ENCODE measurements at regions not wholly inside any gene's neighbourhood (a gene's known extent, or its start where the extent isn't known, plus 50 kb on each side); places are given as distances from the start of the nearest gene placed in this dataset.
"Not testable (repeated sequence)": the region's sequence is repeated elsewhere in the genome, so short reads cannot be mapped to it uniquely, and the experiment has no call there.

DNA sequence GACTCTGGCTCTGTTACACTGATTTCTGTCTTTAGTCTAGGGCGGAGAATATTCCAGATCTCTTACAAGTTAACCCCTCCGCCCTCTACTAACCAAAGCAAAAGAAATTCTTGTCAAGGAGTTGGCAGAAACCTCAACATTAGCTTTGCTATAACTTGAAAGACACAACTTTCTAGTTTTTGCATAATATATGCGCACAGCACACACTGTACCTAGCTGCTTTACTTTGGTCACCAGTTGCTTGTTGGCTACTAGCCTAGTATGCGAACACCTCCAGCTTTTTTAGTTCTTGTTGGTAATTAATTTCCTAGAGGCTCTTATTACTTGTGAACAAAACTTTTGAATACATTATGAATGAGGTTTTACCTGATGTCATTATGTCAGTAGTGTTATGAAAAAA is 348.8 kb upstream of the C2CD4B start:
- DNase-seq, result no peak

DNA sequence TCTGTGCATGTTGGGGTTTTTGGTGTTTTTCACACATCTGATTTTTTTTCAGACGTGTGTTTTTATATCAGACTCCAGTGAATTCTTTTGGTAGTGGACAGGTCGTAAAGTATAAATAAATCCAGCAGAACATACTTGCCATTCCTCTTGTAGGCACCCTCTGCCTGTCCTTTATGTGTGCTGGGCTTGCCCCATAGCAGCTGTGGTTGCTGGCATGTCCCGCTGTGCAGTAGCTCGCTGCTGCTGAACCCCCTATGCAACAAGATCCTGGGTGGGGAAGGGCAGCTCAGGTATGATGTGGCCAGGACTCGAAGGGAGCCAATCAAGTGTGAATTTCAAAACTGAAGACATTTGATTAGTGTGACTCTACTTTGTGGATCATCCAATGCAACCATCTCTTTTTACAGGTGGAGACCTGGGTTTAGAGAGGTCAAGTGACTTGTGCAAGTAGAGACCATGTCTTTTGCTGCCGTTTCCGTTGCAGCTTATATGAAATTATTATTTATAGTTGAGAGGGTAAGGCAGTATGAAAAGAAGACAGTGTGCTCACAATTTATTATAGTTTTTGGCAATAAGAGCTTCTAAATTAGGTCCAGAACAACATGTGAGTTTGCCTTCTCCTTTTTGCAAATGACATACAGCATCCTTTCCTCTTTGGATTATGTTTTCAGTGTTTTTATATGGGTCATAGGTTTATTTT is 350.8 kb upstream of the C2CD4B start:
- no peak for DNase-seq

DNA sequence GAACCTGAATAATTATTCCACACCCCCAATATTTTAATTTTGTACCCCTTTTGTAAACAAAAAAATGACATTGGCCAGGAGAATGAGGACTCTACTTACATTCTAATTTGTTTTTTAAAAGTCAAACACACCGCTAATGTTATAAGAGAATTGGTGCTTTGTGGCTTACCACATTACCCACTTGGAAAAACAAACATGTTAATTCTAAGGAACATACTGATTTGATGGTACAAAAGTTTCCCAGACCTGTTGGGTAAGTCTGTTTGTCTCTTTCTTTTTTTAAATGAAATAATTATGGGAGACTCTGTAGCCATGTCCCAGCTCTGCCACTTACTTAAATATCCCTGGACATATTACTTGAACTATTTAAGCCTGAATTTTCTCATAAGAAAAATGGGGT is 352.5 kb upstream of the C2CD4B start:
- no peak for DNase-seq

DNA sequence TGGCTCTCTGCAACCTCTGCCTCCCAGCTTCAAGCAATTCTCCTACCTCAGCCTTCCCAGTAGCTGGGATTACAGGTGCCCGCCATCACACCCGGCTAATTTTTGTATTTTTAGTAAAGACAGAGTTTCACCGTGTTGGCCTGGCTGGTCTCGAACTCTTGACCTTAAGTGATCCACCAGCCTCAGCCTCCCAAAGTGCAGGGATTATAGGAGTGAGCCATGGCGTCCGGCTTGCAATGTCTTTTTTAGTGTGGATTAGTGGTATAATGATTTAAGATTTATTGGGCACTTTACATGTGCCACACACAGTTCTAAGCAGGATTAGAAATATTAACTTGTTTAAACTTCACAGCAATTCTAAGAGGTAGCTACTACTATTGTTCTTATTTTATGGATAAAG is 353.6 kb upstream of the C2CD4B start:
- DNase-seq, result not testable (repeated sequence)

DNA sequence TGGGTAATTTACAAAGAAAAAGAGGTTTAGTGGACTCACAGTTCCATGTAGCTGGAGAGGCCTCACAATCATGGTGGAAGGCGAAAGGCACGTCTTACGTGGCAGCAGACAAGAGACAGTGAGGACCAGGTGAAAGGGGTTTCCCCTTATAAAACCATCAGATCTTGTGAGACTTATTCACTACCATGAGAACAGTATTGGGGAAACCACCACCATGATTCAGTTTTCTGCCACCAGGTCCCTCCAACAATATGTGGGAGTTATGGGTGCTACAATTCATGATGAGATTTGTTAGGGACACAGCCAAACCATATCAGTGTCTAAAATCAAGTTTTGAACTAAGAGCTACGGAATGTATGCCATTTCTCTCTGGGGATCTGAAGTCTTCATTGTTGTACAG is 354.8 kb upstream of the C2CD4B start:
- no peak for DNase-seq

DNA sequence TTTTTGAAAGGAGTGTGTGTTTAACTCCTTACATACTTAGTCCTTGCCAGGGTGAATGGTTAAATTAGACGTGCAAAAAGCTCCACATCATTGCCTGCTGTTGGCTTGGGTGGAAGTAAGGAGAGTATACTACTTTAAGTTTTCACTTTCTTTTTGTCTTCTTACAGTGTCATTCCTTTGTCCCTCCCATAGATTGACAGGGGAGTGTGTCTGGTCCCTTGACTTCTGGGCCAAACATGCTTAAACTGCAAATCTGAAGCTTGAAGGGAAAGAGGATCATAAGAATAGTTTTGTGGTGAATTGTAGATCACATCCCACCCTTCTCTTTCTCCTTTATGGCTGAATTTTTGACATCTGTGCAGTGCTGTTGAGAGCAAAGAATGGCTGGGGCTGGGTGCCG is 355.8 kb upstream of the C2CD4B start:
- no peak for DNase-seq

DNA sequence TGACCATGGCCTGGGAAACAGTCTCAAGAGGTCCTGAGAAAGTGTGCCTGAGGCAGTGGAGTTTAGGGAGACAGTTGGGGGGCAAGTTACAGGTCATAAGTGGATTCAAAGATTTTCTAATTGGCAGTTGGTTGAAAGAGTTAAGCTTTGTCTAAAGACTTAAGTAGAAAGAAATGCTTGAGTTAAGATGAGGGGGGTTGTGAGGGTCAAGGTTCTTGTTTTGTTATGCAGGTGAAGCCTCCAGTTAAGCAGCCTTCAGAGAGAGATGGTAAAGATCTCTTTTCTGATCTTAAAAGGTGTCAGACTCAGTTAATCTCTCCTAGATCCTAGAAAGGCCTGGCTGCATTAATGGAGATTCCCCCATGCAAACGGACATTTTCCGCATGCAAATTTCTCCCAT is 356.3 kb upstream of the C2CD4B start:
- DNase-seq, result no peak

DNA sequence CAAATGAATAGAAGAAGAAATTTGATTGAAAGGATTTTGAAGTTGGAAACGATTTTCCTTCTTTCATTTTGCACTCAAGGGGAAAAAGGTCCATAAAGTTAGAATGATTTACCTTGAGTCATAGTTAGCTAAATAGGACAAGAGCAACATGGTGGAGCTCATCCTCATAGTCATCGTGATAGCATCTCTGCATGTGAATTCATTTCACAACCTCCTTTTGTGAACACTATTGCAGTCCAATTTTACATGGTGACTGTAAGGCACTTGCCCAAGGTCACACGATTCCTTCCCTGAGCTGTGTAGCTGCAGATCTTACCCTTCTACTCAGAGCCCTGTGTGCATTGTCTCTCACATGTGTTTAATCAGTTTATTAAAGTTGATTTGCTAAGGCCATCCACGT is 359.8 kb upstream of the C2CD4B start:
- no peak for DNase-seq

DNA sequence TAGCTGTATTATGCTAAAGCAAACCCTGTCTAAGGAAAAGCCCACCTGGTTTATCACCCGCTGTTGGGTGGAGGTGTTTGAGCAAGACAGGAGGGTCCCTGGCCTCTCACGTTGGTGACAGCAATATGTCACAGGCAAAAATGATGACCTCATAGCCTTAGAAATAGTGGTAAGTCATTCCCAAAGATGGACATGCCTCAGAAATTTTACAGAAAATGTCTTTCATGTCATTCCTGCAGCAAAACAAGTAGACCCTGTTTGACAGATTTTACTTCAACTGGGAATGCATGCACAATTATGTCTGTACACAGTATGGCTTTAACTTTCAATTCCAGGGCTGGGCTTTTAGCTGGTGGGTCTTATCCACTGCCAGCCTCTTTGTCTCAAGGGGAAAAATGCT is 362.3 kb upstream of the C2CD4B start:
- DNase-seq, result no peak

DNA sequence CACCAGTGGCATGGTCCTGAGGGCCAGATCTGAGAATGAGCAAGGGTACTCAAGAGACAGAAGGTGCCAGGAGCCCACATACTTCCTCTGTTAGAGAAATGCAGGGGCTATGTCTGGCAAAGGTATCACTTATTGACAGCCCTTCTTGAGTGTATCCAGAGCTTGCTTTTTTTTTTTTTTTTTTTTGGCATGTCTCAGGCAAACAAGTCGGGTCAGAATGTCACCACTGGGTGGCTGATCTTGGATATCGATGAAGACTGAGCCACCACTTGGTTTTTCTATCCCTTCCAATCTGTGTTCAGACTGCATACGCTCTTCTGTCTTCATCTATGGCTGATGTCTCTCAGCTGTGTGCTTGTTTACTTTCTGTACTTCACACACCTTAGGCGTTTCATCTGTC is 363.4 kb upstream of the C2CD4B start:
- DNase-seq, result no peak

DNA sequence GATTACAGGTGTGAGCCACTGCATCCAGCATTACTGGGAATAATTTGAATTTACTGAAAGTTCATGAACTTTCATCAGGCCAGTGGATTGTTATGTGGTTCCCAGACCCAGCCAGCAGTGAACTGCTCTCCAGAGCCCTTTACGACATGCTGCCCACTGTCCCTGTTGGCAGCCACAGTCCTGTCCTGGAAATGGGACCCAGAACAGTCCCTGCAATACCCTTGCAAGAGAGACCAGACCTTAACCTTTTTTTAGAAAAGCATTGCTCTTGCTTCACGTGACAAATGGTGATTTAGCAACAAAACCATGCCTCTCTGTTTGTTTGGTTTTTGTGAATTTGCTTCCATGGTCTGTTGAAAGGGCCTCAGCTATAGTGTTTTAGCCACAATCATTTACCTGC is 367.3 kb upstream of the C2CD4B start:
- no peak for DNase-seq

DNA sequence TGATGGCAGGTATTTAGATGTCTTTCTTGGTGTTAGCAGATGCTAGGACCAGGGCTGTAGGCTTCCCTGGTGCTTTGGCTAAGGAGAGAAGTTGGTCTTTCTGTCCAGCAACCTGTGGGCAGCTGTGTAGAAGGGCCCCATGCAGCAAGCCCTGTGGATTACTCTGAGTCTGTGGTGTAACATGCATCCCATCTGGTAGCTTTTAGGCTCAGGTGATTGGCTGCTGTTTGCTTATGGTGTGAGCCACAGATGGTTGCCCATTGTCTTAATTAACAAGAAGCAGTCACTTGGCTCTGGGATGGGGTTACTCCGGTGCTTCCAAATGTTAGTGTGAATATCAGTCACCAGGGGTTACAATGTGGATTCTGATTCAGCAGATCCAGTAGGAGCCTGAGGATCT is 368.6 kb upstream of the C2CD4B start:
- DNase-seq, result no peak

DNA sequence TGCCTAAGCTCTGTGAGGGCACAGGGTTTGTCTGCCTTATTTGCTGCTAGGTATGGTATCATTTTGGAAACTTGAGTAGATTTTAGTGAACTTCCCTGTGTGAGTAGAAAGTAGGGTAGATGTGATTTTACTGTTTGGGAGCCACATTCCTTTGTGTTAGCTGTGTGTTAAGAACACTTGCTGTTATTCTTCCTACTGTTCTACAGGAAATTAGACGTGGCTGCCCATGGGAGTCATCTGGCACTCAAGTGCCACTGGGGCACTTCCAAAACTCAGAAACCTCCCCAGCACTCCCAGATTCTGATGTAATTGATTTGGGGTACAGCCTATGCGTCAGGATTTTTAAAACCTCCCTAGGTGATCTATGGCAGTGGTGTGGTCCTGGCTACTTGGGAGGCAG is 369.9 kb upstream of the C2CD4B start:
- no peak for DNase-seq

DNA sequence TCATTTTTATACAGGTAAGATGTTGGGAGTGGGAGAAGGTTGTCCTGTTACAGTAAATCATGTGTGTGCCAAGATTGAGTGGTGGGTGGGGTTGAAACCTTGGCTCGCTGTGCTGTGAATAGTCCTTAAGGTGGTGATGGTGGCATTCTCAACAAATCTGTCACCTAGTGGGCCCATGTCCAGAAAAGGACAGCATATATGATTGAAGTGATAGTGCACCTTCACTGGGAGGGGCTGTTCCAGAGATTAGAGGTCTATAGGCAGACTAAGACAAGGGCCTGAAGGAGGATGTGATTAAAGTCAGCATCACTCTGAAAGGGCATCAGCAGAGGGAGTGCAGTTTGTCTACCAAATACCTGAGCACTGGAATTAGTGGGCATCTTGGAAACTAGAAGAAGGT is 374.2 kb upstream of the C2CD4B start:
- DNase-seq, result no peak

DNA sequence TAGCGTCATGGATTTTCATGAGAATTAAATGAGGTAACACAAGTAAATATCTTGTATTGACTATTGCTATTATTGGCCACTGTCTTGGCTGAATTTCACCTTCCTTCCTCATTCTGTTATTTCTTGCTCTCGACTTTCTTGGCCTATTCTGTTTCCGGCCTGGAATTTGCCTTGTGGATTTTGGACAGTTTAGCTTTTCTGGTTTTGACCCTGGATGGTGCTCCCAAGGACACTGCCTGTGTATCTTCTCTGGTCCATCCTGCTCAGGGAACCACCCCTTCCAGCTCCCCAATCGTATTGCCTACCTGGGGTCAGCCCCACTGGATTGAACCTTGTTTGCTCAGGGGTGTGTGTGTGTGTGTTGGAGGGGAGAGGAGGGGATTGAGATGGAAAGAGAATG is 376.2 kb upstream of the C2CD4B start:
- DNase-seq, result no peak

DNA sequence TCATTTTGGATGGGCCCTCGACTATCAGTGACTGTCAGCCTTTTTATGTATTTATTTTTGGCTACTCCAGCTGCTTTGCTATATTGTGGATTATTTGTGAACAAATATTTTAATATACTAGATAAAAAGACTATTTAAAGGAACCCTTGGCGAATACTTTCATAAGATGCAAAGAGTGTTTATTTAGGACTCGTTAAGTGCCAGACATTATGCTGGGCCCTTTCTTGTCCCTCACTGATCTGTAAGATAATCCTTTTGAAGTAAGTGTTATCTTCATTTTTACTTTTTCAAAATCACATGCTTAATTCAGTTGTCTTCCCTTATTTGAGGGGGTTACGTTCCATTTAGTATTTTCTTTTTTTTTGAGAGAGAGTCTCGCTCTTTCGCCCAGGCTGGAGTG is 376.8 kb upstream of the C2CD4B start:
- DNase-seq, result no peak

DNA sequence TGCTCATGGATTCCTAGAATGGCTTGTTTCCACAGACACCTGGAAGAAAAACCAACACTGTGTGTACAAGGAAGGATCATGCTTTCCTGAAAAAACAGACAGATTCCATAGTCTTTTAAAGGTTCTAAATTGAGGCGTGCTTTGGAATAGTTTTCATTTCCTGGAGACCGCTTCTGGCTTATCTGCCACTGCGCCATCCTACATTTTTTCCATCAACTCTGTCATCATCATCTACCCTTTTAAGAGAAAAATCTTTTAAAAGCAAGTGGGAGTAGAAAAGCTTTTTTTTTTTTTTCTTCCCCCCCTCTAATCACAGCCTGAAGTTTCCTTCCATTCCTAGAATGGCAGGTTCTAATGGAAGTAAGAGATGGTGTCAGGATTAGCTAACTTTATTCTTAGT is 379.4 kb upstream of the C2CD4B start:
- no peak for DNase-seq

DNA sequence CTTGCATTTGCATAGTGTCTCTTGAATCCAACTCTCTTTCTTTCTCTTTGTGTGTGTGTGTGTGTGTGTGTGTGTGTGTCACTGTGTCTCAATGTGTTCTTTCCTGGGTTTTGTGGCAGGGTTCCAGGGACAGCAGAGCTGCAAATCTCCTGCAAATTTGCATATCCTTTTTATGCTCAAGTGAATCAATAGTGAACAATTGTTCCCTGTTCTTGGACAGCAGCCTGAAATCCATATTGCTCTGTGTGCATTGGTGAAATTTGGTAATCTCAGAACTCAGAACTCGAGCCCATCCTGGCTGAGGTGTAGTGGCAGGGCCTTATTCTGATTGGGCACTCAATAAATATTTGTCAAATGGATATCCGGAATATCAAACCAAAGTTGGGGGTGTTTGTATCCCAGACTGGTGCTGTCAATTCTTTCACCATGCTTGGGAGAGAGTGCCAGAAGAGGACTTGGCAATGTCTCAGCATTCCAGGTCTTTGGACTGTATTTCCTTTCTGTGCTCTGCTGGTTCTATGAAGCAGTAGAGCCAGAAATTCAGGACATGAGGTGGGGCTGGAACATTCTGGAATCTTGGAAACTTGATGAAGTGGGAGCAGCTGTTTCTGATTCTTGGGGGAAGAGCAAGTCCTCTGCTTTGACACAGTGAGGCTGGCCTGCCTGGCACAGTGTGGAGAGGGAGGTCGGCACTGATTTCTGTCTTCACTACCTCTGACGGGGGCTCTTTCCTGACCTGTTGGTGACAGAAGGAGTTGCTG is 380.6 kb upstream of the C2CD4B start:
- DNase-seq, result peak; percentile 78

DNA sequence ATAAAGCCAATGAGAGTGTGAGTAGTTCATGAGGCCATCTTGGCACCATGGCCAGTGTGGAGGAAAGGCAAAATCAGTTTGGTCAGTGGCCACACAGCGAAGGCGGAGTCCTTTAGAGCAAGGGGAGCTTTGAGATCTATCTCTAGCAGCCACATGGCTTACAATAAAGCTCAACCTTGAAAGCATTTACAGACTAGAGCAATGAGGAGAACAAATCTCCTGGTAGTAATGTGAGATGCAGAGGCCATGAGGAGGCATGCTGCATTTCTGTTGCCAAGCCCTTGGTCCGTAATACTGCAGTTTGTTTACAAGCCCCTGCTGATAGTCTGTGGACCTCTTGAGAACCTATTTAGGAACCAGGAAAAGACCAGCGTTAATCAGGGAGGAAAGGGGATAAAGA is 381.5 kb upstream of the C2CD4B start:
- no peak for DNase-seq

DNA sequence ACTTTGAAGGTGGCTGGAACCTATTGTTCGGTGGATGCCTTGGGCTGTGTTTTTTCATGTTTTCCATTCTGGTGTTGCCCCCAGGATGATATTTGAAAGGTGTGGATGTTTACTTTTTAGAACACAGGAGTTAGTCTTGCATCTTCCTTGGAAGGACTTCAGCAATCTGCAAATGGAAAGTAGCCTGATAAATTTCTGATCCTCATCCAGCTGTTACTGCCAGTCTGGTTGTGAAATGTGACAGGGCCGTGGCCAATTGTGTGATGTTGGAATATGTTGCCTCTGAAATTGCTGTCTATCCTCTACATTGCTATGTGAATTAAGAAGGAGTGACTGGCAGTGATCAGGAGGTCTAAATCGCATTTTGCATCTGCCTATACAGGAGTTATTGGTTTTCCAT is 382.5 kb upstream of the C2CD4B start:
- no peak for DNase-seq

DNA sequence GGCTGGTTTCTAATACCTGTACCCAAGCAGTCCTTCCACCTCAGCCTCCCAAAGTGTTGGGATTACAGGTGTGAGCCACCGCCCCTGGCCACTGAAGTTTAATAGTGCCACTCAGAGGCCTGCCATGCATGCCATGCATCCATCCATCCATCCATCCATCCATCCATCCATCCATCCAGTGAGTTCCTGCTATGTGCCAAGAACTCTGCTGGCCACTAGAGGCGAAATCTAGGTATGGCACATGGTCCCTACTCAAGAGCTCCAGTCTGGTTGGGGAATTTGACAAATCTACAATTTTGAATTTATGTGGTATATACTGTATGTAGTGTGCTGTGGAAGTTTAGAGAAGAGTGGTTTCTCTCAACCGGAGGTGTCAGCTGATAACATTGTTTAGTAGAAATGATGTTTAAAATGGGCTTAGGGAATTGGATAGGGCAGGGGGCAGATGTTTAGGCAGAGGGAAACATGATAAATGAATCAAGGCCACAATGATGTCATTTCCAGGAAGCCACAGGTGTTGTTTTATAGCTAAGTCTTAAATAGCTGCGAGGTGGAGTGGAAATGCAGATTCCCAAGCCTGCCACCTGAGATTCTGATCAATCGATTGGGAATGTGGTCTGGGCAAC is 384.4 kb upstream of the C2CD4B start:
- DNase-seq, result no peak

DNA sequence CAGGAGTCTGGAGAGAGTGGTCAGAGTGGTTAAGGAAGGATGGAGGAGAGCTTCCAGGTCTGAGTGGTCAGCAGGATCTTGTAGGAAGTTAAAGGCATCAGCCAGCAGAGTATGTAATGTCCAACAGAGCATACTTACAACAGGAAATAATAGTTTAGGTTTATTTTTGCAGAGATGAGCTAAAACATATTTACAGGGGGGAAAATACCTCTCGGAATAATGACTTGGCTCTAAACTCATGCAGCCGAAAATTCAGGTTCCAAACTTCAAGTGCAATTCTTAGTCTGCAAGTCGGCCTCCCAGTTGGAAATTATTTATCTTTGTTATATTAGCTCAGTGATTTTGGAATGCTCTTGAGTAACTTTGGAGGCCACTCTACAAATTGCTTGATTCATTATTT is 385.0 kb upstream of the C2CD4B start:
- no peak for DNase-seq

DNA sequence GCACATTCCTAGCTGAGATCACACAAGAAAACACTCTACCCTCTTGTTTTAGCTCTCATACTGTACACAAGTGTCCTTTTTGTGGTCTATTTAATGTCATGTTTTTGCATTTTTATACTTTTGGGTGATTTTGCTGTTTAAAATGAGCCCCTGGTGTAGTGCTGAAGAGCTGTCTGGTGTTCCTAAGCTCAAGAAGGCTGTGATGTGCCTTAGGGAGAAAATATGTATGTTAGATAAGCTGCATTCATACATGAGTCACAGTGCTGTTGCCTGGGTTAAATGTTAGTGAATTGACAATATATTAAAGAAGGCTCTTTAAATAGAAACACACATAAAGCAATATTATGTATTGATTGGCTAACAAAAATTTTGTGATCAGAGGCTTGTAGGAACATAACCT is 387.4 kb upstream of the C2CD4B start:
- DNase-seq, result no peak

DNA sequence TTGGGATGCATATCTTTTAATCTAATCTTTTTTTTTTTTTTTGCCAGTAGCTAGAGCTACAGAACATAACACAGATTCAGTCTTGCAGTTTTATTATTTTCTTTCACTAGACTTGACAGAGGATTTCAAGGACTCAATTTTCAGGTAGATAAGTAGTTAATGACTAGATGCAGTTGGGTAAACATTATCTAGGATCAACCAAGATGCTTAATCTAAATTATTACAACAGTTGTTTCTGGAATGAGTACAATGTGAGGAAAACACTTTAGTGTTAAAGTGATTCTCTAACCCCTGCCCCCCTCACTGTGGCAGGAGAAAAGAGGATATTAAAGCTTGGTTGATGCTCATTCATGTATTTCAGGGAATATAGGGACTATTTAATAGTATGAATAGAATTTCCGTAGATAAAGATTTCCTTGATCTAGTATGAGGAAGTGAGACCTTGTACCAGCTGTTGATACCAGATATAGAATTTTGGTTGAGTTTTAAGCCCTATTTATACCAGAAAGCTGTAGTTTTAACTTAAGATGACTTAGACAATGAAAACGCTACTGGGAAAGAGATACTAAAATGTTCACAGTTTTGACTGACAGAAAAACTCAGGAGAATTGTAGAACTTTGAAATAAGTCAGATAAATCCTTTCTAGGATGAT is 389.0 kb upstream of the C2CD4B start:
- no peak for DNase-seq
